Panc1 (cell line): ENCODE measurements at regions not wholly inside any gene's neighbourhood (a gene's known extent, or its start where the extent isn't known, plus 50 kb on each side); places are given as distances from the start of the nearest gene placed in this dataset.

Source experiments
- POLR2AphosphoS5 ChIP-seq: IDR thresholded peaks from 2 replicates; pipeline ENCODE4 v1.6.1; 2012; ENCODE audit warnings: mild to moderate bottlenecking, low read depth, low read length, moderate library complexity
- TF ChIP-seq, protein P1 (sequence below): fragments of 450-650 bp; IDR thresholded peaks from 2 replicates; pipeline ENCODE4 v1.5.1; 2017; ENCODE audit warnings: mild to moderate bottlenecking
- TF ChIP-seq, protein P2 (sequence below), 2 experiments: IDR thresholded peaks; 2 replicates each; pipeline ENCODE4 v1.6.1; 2011 to 2012; ENCODE audit warnings: low read depth in 2 of 2, control low read depth in 1 of 2, low read length in 1 of 2, mild to moderate bottlenecking in 1 of 2, moderate library complexity in 1 of 2; ENCODE audit not compliant: insufficient read depth in 1 of 2

- TF ChIP-seq, protein P1, sequence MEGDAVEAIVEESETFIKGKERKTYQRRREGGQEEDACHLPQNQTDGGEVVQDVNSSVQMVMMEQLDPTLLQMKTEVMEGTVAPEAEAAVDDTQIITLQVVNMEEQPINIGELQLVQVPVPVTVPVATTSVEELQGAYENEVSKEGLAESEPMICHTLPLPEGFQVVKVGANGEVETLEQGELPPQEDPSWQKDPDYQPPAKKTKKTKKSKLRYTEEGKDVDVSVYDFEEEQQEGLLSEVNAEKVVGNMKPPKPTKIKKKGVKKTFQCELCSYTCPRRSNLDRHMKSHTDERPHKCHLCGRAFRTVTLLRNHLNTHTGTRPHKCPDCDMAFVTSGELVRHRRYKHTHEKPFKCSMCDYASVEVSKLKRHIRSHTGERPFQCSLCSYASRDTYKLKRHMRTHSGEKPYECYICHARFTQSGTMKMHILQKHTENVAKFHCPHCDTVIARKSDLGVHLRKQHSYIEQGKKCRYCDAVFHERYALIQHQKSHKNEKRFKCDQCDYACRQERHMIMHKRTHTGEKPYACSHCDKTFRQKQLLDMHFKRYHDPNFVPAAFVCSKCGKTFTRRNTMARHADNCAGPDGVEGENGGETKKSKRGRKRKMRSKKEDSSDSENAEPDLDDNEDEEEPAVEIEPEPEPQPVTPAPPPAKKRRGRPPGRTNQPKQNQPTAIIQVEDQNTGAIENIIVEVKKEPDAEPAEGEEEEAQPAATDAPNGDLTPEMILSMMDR = no peak
- TF ChIP-seq POLR2AphosphoS5 = no peak
- TF ChIP-seq, protein P2, sequence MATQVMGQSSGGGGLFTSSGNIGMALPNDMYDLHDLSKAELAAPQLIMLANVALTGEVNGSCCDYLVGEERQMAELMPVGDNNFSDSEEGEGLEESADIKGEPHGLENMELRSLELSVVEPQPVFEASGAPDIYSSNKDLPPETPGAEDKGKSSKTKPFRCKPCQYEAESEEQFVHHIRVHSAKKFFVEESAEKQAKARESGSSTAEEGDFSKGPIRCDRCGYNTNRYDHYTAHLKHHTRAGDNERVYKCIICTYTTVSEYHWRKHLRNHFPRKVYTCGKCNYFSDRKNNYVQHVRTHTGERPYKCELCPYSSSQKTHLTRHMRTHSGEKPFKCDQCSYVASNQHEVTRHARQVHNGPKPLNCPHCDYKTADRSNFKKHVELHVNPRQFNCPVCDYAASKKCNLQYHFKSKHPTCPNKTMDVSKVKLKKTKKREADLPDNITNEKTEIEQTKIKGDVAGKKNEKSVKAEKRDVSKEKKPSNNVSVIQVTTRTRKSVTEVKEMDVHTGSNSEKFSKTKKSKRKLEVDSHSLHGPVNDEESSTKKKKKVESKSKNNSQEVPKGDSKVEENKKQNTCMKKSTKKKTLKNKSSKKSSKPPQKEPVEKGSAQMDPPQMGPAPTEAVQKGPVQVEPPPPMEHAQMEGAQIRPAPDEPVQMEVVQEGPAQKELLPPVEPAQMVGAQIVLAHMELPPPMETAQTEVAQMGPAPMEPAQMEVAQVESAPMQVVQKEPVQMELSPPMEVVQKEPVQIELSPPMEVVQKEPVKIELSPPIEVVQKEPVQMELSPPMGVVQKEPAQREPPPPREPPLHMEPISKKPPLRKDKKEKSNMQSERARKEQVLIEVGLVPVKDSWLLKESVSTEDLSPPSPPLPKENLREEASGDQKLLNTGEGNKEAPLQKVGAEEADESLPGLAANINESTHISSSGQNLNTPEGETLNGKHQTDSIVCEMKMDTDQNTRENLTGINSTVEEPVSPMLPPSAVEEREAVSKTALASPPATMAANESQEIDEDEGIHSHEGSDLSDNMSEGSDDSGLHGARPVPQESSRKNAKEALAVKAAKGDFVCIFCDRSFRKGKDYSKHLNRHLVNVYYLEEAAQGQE (IDR thresholded peaks at IDR 0.05; ENCODE audit: insufficient read depth in 1 of 2, low read depth in 2 of 2, low read length in 1 of 2) = no peak
Measured at GRCh38 chr1:5504364-5504740, 487.9 kb downstream of the NPHP4 start.
